A549 (cell line): ENCODE measurements at regions not wholly inside any gene's neighbourhood (a gene's known extent, or its start where the extent isn't known, plus 50 kb on each side); places are given as distances from the start of the nearest gene placed in this dataset.

Experiments used
- ATAC-seq, 2 experiments: fragments of 200-7000 bp in 1 of 2; fragments of >200 bp in 1 of 2; cut with Nextera tagmentation in 1 of 2; cut with Tn5 transposase in 1 of 2; 3 replicates each; pipeline versions ENCODE4 v1.8.0 to v1.9.1; 2018 to 2020; ENCODE audit warnings: mild to moderate bottlenecking in 1 of 2, moderate library complexity in 1 of 2
- CTCF ChIA-PET: fragments of 300-600 bp; sonication (Branson Sonifier 250); formaldehyde crosslinking; extraction: SDS; loops from one replicate; lab custom pipeline; 2021; ENCODE audit warnings: antibody characterized with exemption, inconsistent platforms; lab: Yijun Ruan, JAX
- POLR2A ChIA-PET: fragments of 350-600 bp; formaldehyde crosslinking; extraction: SDS; loops from one replicate; lab custom pipeline; 2021; ENCODE audit warnings: antibody characterized with exemption, inconsistent platforms; lab: Yijun Ruan, JAX
- DNase-seq, 2 experiments: peaks; one replicate each; pipeline versions ENCODE4 v3.0.0 to v3.0.0-alpha.2; 2011 to 2016; ENCODE audit warnings: low read depth in 1 of 2, low spot score in 1 of 2
- FAIRE-seq: peaks from 2 replicates; lab custom pipeline; 2011; peaks lifted over from hg19 to GRCh38; lab: Jason Lieb, UNC
- H3K27ac ChIP-seq, 2 experiments: fragments of >200 bp; sonication (Bioruptor Twin); formaldehyde crosslinking; 3 replicates each; pipeline ENCODE4 v1.5.1; 2016 to 2017
- H3K4me1 ChIP-seq: fragments of >200 bp; sonication (Bioruptor Twin); formaldehyde crosslinking; 3 replicates; pipeline ENCODE4 v1.6.1; 2016
- H3K4me2 ChIP-seq: fragments of >200 bp; sonication (Bioruptor Twin); formaldehyde crosslinking; 3 replicates; pipeline ENCODE4 v1.6.1; 2016
- H3K4me3 ChIP-seq: fragments of >200 bp; sonication (Bioruptor Twin); formaldehyde crosslinking; 3 replicates; pipeline ENCODE4 v1.5.1; 2016
- H3K9me3 ChIP-seq: fragments of >200 bp; sonication (Bioruptor Twin); formaldehyde crosslinking; 3 replicates; pipeline ENCODE4 v1.6.1; 2016
- CBX2 ChIP-seq: fragments of 200-600 bp; sonication (generic); IDR thresholded peaks from 2 replicates; pipeline ENCODE4 v1.6.1; 2016; ENCODE audit warnings: low read depth, mild to moderate bottlenecking, borderline replicate concordance
- CEBPB ChIP-seq, 2 experiments: fragments of >200 bp in 1 of 2; sonication (Bioruptor Twin) in 1 of 2; formaldehyde crosslinking in 1 of 2; IDR thresholded peaks; 2 replicates each; pipeline ENCODE4 v1.6.1; 2012 to 2016
- EHF ChIP-seq: fragments of 250-450 bp; sonication (Bioruptor Pico); IDR thresholded peaks from 2 replicates; pipeline ENCODE4 v1.5.0; 2020; ENCODE audit warnings: mild to moderate bottlenecking
- ESRRA ChIP-seq: fragments of 150-350 bp; IDR thresholded peaks from 2 replicates; pipeline ENCODE4 v1.6.1; 2014; ENCODE audit warnings: mild to moderate bottlenecking, low read length, borderline replicate concordance
- FOSB ChIP-seq: fragments of 250-450 bp; sonication (Bioruptor Pico); IDR thresholded peaks from 2 replicates; pipeline ENCODE4 v1.5.0; 2020; ENCODE audit warnings: mild to moderate bottlenecking, moderate library complexity
- FOSL2 ChIP-seq, 2 experiments: fragments of 450-650 bp in 1 of 2; fragments of >200 bp in 1 of 2; sonication (Bioruptor Twin) in 1 of 2; formaldehyde crosslinking; IDR thresholded peaks; 2 replicates each; pipeline versions ENCODE4 v1.5.0 to v1.6.1; 2016 to 2020; ENCODE audit warnings: mild to moderate bottlenecking in 1 of 2, moderate library complexity in 1 of 2
- FOXS1 ChIP-seq: fragments of 250-450 bp; sonication (Bioruptor Pico); IDR thresholded peaks from 2 replicates; pipeline ENCODE4 v1.5.0; 2020; ENCODE audit warnings: mild to moderate bottlenecking, moderate library complexity
- MAZ ChIP-seq: fragments of 150-350 bp; IDR thresholded peaks from 2 replicates; pipeline ENCODE4 v1.6.1; 2014; ENCODE audit warnings: antibody characterized with exemption, low read depth, low read length, borderline replicate concordance
- MYC ChIP-seq: IDR thresholded peaks from 2 replicates; pipeline ENCODE4 v1.6.1; 2012; ENCODE audit warnings: mild to moderate bottlenecking, inconsistent platforms, low read length, improper control_type of control experiment, borderline replicate concordance
- NPAS2 ChIP-seq: fragments of 250-450 bp; sonication (Bioruptor Pico); IDR thresholded peaks from 2 replicates; pipeline ENCODE4 v1.8.0; 2022; ENCODE audit warnings: mild to moderate bottlenecking, moderate library complexity, borderline replicate concordance
- PHF8 ChIP-seq: fragments of 200-600 bp; sonication (generic); IDR thresholded peaks from 2 replicates; pipeline ENCODE4 v1.6.1; 2016; ENCODE audit warnings: low read depth, mild to moderate bottlenecking, antibody characterized with exemption, moderate library complexity, borderline replicate concordance
- POLR2A ChIP-seq: IDR thresholded peaks from 2 replicates; pipeline ENCODE4 v1.6.1; 2012; ENCODE audit warnings: mild to moderate bottlenecking, low read length
- RAD21 ChIP-seq, 2 experiments: fragments of >200 bp in 1 of 2; sonication (Bioruptor Twin) in 1 of 2; formaldehyde crosslinking in 1 of 2; IDR thresholded peaks in 1 of 2; conservative IDR thresholded peaks in 1 of 2; 2 replicates in 1 of 2; 3 replicates in 1 of 2; pipeline ENCODE4 v1.6.1; 2012 to 2018; ENCODE audit warnings: inconsistent platforms in 1 of 2
- RARB ChIP-seq: fragments of 250-450 bp; sonication (Bioruptor Pico); IDR thresholded peaks from 2 replicates; pipeline ENCODE4 v1.8.0; 2021; ENCODE audit warnings: mild to moderate bottlenecking, moderate library complexity
- RCOR1 ChIP-seq: fragments of 150-350 bp; IDR thresholded peaks from 2 replicates; pipeline ENCODE4 v1.6.1; 2014; ENCODE audit warnings: antibody characterized with exemption, low read length, low read depth
- SMC3 ChIP-seq: fragments of >200 bp; sonication (Bioruptor Twin); formaldehyde crosslinking; IDR thresholded peaks from 3 replicates; pipeline ENCODE4 v1.6.1; 2018; ENCODE audit warnings: inconsistent platforms
- ZNF302 ChIP-seq: fragments of 250-450 bp; sonication (Bioruptor Pico); IDR thresholded peaks from 2 replicates; pipeline ENCODE4 v1.9.0; 2021; ENCODE audit warnings: inconsistent platforms, mild to moderate bottlenecking, moderate library complexity
- WGBS: methylation state at CpG from one replicate; pipeline ENCODE4 v1.1.6; 2017; ENCODE audit errors: missing lambda C conversion rate; 5-methylcytosine and 5-hydroxymethylcytosine counted together
- TF ChIP-seq, protein P1 (sequence below): IDR thresholded peaks from 2 replicates; pipeline ENCODE4 v1.6.1; 2012; ENCODE audit warnings: low read depth, borderline replicate concordance
- TF ChIP-seq, protein P2 (sequence below): fragments of 150-350 bp; IDR thresholded peaks from 2 replicates; pipeline ENCODE4 v1.6.1; 2014; ENCODE audit warnings: low read depth, mild to moderate bottlenecking, low read length
- TF ChIP-seq, protein P3 (sequence below): fragments of 200-600 bp; sonication (generic); IDR thresholded peaks from 2 replicates; pipeline ENCODE4 v1.6.1; 2016; ENCODE audit warnings: antibody characterized with exemption, mild to moderate bottlenecking, moderate library complexity
- TF ChIP-seq, protein P4 (sequence below): IDR thresholded peaks from 2 replicates; pipeline ENCODE4 v1.6.1; 2012
- TF ChIP-seq, protein P5 (sequence below): fragments of >200 bp; sonication (Bioruptor Twin); formaldehyde crosslinking; IDR thresholded peaks from 3 replicates; pipeline ENCODE4 v1.5.1; 2016

DNA sequence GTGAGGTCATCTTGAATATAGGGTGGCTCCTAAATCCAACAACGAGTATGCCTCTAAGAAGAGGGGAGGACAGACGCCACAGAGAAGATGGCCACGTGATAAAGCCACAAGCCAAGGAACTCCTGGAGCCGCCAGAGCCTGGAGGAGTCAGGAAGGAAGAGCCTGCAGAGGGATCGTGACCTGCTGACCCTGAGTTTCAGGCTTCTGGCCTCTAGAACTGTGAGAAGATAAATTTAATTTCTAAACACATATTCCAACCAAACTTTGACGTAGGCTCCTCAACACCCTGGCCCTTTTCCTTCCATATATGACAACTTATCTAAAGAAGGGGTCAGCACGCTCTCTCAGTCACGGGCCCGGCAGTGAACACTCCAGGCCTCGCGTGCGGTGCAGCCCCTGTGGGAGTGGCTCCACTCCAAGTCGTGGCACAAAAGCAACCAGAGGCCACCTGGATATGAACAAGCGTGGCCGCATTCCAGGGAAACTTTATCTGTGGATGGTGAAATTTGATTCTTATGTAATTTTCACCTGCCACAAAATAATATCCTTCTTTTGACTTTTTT lies 138.6 kb upstream of the AJAP1 start:
- no peak overlapping the region for H3K4me2 ChIP-seq
- FAIRE-seq (no peak), DNase-seq (no peak)
- no peaks in the 10 kb centered on the region for H3K4me1 ChIP-seq
- WGBS: 45% methylated on average over 15 of the region's 15 CpGs
- no peaks in the 10 kb centered on the region for H3K9me3 ChIP-seq
- no peak for TF ChIP-seq MAZ
- TF ChIP-seq ESRRA: no peak
- no peak for TF ChIP-seq EHF (CRISPR knock-in tag)
- TF ChIP-seq, protein P1, sequence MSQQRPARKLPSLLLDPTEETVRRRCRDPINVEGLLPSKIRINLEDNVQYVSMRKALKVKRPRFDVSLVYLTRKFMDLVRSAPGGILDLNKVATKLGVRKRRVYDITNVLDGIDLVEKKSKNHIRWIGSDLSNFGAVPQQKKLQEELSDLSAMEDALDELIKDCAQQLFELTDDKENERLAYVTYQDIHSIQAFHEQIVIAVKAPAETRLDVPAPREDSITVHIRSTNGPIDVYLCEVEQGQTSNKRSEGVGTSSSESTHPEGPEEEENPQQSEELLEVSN: no peak
- TF ChIP-seq, protein P2, sequence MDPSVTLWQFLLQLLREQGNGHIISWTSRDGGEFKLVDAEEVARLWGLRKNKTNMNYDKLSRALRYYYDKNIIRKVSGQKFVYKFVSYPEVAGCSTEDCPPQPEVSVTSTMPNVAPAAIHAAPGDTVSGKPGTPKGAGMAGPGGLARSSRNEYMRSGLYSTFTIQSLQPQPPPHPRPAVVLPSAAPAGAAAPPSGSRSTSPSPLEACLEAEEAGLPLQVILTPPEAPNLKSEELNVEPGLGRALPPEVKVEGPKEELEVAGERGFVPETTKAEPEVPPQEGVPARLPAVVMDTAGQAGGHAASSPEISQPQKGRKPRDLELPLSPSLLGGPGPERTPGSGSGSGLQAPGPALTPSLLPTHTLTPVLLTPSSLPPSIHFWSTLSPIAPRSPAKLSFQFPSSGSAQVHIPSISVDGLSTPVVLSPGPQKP: no peak
- TF ChIP-seq RARB (CRISPR knock-in tag): no peak
- TF ChIP-seq POLR2A: no peak
- TF ChIP-seq, all 56 proteins: peak for 0
- Histone ChIP-seq H3K4me3 (no peak overlapping the region), H3K27ac (no peak overlapping the region)
- CTCF ChIA-PET: no interaction called here
- POLR2A ChIA-PET: no interaction called here
- ATAC-seq: no peak

DNA sequence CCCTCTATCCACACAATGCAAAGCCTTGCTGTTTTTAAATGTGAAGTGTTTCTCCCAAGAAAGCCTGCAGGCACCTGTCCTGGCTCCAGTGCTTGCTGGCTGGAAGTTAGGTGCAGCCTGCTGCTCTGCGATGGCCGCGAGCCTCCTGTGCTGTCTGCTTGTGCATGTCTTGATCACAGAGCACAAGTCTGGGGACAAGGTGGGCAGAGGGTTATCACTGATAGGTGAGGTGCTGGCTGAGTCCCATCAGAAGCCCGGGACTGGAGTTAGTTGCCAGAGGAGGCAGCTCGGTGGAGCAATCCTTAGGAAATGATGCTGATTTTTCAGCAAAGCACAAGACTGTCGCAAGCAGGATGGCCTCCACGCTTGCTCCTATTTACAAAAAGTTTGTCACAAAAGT lies 137.8 kb upstream of the AJAP1 start:
- Histone ChIP-seq H3K27ac (no peak overlapping the region), H3K4me2 (no peak overlapping the region), H3K9me3 (no peaks in the 10 kb centered on the region), H3K4me1 (no peaks in the 10 kb centered on the region), H3K4me3 (no peak overlapping the region)
- WGBS: 38% methylated on average over 7 of the region's 7 CpGs
- CTCF ChIA-PET: no interaction called here
- POLR2A ChIA-PET: no interaction called here
- ATAC-seq (no peak), FAIRE-seq (no peak), DNase-seq (no peak)
- TF ChIP-seq FOSB (CRISPR knock-in tag) (no peak), RARB (CRISPR knock-in tag) (no peak), CBX2 (no peak), EHF (CRISPR knock-in tag) (no peak), ZNF302 (CRISPR knock-in tag) (no peak), MYC (no peak), FOSL2 (IDR thresholded peaks at IDR 0.05) (no peak), FOSL2 (CRISPR knock-in tag; IDR thresholded peaks at IDR 0.05) (no peak), RCOR1 (no peak), PHF8 (no peak)

DNA sequence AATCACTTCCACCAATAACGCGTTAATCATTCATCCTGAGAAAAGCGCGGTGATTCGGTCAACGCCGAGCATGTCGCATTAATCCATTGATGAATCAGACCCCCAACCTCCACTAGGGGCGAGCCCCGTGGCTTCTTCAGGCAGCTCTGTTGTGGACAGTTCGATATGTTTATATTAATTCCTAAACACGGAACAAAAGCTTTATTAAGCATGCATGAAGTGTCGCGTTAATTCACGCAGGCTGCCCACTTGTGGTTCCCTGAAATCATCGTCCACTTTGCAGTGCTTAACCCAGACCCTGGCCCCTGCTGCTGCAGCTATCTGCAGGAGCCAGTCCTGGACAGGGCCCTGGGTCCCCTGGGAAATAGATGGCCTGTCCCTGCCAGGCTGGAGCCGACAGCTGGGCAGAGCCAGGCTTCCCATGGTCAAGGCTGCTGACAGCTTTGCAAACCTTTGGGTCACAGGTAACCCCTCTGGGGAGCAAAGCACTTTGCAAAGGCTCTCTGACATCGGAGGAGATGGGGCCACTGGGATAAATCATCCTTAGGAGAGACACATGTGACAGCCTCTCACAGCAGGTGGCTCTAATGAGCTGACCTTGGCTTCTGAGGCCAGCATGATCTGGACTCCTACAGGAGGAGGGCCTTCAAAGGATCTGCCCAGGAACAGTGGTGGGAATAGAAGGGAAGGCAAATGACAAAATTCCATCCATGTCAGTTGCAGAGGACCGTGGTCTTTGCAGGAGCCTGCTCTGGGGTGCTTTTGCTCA lies 137.0 kb upstream of the AJAP1 start:
- ATAC-seq: no peak
- no peaks in the 10 kb centered on the region for H3K4me1 ChIP-seq
- no peak for TF ChIP-seq ESRRA
- no peak for TF ChIP-seq FOXS1
- no peak for TF ChIP-seq CEBPB (IDR thresholded peaks at IDR 0.05)
- TF ChIP-seq NPAS2 (CRISPR knock-in tag): no peak
- no peak for TF ChIP-seq RAD21 (conservative IDR thresholded peaks at IDR 0.05 in 1 of 2, IDR thresholded peaks at IDR 0.05 in 1 of 2)
- TF ChIP-seq, protein P3, sequence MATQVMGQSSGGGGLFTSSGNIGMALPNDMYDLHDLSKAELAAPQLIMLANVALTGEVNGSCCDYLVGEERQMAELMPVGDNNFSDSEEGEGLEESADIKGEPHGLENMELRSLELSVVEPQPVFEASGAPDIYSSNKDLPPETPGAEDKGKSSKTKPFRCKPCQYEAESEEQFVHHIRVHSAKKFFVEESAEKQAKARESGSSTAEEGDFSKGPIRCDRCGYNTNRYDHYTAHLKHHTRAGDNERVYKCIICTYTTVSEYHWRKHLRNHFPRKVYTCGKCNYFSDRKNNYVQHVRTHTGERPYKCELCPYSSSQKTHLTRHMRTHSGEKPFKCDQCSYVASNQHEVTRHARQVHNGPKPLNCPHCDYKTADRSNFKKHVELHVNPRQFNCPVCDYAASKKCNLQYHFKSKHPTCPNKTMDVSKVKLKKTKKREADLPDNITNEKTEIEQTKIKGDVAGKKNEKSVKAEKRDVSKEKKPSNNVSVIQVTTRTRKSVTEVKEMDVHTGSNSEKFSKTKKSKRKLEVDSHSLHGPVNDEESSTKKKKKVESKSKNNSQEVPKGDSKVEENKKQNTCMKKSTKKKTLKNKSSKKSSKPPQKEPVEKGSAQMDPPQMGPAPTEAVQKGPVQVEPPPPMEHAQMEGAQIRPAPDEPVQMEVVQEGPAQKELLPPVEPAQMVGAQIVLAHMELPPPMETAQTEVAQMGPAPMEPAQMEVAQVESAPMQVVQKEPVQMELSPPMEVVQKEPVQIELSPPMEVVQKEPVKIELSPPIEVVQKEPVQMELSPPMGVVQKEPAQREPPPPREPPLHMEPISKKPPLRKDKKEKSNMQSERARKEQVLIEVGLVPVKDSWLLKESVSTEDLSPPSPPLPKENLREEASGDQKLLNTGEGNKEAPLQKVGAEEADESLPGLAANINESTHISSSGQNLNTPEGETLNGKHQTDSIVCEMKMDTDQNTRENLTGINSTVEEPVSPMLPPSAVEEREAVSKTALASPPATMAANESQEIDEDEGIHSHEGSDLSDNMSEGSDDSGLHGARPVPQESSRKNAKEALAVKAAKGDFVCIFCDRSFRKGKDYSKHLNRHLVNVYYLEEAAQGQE: no peak
- no peak for TF ChIP-seq POLR2A
- no peak for TF ChIP-seq SMC3
- TF ChIP-seq, protein P4, sequence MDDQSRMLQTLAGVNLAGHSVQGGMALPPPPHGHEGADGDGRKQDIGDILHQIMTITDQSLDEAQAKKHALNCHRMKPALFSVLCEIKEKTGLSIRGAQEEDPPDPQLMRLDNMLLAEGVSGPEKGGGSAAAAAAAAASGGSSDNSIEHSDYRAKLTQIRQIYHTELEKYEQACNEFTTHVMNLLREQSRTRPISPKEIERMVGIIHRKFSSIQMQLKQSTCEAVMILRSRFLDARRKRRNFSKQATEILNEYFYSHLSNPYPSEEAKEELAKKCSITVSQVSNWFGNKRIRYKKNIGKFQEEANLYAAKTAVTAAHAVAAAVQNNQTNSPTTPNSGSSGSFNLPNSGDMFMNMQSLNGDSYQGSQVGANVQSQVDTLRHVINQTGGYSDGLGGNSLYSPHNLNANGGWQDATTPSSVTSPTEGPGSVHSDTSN: no peak
- TF ChIP-seq, protein P5, sequence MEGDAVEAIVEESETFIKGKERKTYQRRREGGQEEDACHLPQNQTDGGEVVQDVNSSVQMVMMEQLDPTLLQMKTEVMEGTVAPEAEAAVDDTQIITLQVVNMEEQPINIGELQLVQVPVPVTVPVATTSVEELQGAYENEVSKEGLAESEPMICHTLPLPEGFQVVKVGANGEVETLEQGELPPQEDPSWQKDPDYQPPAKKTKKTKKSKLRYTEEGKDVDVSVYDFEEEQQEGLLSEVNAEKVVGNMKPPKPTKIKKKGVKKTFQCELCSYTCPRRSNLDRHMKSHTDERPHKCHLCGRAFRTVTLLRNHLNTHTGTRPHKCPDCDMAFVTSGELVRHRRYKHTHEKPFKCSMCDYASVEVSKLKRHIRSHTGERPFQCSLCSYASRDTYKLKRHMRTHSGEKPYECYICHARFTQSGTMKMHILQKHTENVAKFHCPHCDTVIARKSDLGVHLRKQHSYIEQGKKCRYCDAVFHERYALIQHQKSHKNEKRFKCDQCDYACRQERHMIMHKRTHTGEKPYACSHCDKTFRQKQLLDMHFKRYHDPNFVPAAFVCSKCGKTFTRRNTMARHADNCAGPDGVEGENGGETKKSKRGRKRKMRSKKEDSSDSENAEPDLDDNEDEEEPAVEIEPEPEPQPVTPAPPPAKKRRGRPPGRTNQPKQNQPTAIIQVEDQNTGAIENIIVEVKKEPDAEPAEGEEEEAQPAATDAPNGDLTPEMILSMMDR: no peak

More for the DNA sequence above, 137.0 kb upstream of the AJAP1 start:
- FAIRE-seq (no peak), DNase-seq (no peak)
- no peak overlapping the region for H3K4me3 ChIP-seq
- ChIA-PET POLR2A (no interaction called here), CTCF (interaction anchor here (0.6 kb wide), 1 partner anchor 627 kb away, joined by 3 read pairs; no protein-coding TSS in a partner anchor)
- H3K4me2 ChIP-seq: no peak overlapping the region
- no peak overlapping the region for H3K27ac ChIP-seq
- H3K9me3 ChIP-seq: no peaks in the 10 kb centered on the region
- WGBS: 42% methylated on average over 17 of the region's 19 CpGs
